CD4-positive, alpha-beta T cell treated with Interferon alpha-2 for 1 hour (primary cell): ENCODE measurements at regions not wholly inside any gene's neighbourhood (a gene's known extent, or its start where the extent isn't known, plus 50 kb on each side); places are given as distances from the start of the nearest gene placed in this dataset.
"Not testable (repeated sequence)": the region's sequence is repeated elsewhere in the genome, so short reads cannot be mapped to it uniquely, and the experiment has no call there.

Experiments
- DNase-seq, 2 donors: peaks; one replicate each; pipeline ENCODE4 v3.0.0-alpha.2; 2020 to 2022

DNA sequence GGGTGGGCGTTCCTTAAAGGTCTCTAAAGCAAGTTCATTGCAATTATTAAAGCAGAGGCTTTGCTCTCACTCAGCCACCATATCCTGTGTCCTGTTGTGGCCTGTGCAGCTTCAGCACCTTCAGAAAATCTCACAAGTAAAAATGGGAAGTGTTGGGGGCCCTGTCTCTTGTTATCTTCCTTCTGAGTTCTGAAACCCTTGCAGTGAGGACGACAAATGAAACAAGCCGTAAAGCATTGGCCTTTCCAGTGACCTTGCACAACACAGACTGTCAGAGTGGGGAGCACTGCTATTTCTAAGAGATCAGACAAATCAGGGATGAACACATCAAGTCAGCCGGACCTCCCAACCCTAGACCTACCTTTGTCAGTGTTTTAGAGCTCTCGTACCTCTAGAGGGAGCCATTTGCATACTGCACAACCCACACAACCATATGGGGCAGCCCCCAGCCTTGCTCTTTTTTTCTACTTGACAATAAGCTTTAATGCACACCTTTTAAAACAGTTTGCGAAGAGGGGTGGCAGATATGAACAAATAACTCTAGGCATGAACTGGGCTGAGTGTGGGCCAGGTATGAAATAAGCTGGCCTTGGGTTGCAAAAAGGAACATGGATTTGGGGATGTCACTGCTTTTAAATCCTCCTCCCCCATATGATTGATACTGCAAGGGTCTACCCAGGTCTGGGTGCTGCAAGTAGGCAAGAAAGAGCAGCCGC, 89.8 kb downstream of the KATNIP start:
- DNase-seq: peak in 1 of 2 donors; percentile 15

GRCh38 chr16:27640277-27640600, 90.3 kb downstream of the KATNIP start:
- no peak for DNase-seq

DNA sequence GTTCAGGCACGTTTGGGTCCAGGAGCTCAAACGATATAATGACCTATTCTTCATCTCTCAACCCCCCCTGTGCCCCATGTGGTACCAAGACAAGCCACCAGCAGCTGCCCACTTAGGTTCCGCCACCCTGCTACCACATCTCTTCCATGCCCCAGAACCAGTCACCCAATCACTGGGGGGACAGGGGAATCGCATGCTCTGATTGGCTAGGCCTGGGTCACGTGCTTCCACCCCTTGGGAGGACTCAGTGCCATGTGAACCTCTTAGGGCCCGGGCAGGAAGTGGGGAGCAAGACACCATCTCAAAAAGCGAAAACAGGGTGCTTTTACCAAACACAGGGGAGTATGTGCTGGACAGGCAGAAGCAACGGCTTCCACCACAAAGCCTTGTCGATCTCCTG, 91.3 kb downstream of the KATNIP start:
- DNase-seq: no peak

GRCh38 chr16:27641734-27642415, 91.9 kb downstream of the KATNIP start:
- not testable (repeated sequence) for DNase-seq

- DNase-seq: peak in 1 of 2 donors; percentile 4
Observed at GRCh38 chr16:27642756-27643155, 92.8 kb downstream of the KATNIP start.

DNA sequence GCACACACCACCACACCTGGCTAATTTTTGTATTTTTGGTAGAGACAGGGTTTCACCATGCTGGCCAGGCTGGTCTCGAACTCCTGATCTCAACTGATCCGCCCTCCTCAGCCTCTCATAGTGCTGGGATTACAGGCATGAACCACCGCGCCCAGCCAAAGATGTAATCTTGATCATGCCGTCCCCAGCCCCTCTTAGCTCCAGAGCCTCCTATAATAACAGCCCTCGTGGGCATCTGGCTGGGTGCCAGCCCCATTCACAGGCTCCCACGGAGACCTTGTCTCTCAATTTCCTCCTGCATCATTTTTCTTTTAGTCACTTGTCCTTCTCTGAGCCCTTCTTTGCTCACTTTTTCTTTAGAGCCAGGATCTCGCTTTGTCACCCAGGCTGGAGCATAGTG, 94.2 kb downstream of the KATNIP start:
- no peak for DNase-seq

GRCh38 chr16:27645396-27645795, 95.5 kb downstream of the KATNIP start:
- no peak for DNase-seq

DNA sequence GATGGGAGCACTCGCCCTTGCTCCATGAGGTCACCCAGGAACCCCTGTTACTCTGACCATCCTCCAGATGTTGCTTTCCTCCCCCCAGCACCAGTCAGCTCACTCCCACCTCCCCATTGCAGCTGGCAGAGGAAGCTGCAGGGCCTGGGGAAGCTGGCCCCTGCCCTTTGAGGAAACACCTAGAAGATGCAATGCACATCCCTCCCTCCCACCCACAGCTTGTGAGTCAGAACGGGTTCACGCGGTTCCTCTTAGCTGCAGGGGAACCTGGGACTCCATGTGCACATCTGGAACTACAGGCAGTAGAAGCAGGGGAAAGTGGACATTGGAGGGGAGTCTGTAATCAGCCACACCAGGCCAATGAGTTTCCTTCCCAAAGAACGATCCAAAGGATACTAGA, 96.9 kb downstream of the KATNIP start:
- DNase-seq: no peak

DNA sequence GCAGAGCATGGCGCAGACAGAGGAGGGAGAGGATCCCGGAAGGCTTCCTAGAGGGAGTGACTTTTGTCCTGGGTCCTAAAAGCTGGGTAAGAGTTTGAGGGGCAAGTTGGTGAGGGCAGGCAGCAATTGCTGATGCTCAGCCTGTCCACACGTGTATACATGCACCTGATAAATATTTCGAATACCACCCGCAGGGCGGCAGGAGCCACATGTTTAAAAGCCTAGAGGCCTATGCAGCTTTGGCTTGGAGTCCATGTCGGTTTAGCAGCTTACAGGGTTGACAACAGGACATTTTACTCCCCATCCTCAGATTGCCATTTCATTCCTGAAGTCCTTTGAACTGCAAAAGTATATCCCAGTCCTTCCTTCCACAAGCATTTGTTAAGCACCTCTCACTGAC, 99.1 kb downstream of the KATNIP start:
- DNase-seq: no peak

- no peak for DNase-seq
Observed at GRCh38 chr16:27650073-27650701, 100.2 kb downstream of the KATNIP start.

DNA sequence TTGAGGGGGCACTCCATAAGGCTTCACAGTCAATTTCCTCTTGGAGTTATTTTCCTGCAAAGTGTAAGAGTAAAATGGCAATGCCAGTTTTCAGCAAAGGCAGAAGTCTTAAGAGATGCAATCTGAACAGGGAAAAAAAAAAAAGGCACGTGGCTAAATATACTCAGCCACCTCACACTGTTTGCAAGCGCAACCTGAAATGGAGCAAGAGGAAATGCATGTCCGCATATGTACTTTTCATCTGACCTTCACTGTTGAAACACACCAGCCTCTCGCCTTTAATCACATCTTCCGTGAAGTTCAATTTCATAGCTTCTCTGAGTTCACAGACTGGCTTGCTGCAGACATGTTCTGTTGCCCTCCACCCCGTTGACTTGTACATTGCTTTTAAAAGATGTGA, 101.4 kb downstream of the KATNIP start:
- DNase-seq: no peak

DNA sequence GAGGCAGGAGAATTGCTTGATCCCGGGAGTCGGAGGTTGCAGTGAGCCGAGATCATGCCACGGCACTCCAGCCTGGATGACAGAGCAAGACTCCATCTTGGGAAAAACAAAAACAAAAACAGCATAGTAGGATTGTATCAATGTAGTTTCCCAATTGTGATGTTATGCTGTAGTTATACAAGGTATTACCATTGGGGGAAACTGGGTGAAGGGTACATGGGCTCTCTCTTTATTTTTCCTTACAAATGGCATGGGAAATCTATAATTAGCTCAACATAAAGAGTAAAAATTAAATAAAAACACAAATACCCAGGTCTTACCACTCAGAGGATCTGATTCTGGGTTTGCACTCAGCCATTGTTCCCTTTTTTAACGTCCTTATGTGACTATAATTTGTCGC, 107.9 kb downstream of the KATNIP start:
- DNase-seq: no peak

- no peak for DNase-seq
Observed at GRCh38 chr16:27660507-27660906, 110.6 kb downstream of the KATNIP start.

GRCh38 chr16:27663235-27663634, 113.3 kb downstream of the KATNIP start:
- DNase-seq: not testable (repeated sequence)

DNA sequence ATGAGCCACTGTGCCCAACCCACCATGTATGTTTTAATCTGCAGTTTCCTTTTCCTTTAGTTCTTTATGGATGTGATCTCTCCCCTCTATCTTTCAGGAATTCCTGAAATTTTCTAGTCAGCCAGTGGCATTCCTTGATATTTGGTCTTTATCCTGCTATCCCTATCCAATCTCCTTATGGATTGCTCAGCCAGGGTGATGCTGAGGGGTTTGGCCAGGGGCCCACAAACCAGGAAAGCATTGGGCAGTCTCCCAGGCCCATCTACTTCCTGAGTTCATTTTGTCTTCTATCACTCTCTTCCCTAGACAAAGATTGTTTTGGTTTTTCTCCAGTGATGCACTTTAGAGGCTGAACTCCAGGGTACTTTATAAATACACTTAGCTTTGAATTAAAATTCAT, 115.9 kb downstream of the KATNIP start:
- DNase-seq: no peak

DNA sequence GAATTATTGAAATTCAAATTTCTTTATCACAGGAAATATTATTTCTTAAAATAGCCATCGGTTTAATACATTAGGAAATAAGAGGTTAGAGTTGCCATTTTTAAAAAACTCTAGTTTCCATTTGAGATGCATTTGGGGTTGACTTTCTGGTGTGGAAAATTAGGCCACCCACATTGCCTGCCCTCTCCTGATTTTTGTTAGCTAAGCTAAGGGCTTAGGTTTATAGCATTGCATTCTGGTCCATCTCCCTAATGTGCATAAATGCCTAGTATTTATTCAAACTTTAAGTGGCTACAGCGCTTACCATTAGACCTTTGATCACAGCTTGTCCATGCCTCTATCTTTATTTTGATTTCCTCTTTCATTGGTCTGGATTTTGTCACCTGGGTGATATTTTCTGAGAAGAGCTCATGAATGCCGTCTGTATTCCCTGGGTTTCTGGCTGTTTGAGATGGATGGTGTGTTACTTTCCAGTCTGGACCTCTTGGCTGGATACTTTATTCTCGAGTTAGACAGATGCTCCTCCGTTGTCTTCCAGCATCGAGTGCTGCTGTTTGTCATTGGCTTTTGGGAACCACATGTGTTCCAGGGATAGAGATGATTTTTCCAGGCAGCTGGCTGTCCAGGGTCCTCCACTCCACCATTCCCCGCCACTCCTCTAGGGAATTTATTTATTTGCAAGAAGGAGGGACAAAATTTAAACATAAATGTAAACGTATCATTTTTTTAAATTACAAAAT, 120.3 kb downstream of the KATNIP start:
- DNase-seq: no peak

DNA sequence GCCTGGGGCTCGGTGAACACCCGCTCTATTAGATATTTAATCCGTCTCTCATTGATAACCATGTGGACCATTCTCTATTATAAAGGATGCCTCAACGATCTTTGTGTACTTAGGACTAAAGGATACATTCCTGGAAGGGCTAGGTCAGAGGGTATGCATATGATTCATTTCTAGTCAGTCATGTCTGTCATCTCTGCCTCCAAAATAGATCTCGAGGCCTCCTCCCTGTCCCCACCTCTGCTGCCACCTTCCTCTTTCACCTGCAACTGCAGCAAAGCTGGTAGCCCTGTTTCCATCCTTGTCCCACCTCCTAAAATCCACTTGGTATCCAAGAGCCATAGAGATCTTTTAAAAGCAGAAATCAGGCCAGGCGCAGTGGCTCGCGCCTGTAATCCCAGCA, 121.5 kb downstream of the KATNIP start:
- no peak for DNase-seq

GRCh38 chr16:27676839-27677238, 126.9 kb downstream of the KATNIP start:
- no peak for DNase-seq

DNA sequence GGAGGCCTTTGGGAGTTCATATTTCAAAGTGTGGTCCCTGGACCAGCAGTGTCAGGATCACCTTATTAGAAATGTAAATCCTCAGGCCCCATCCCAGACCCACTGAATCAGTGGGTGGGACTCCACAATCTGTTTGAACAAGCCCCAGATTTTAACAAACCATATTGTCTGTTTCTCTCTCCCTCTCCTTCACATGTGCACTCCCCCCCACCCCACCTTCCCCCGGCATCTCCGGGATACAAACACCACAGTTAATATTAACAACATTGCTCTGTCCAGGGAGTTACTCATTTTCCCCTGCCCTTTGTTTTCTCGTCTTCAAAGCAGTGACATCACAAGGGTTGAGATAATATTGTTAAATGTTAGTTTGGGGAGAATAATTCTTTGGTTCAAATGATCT, 127.3 kb downstream of the KATNIP start:
- DNase-seq: no peak

- no peak for DNase-seq
Observed at GRCh38 chr16:27678955-27679354, 129.0 kb downstream of the KATNIP start.

- DNase-seq: no peak
Observed at GRCh38 chr16:27679899-27680298, 130.0 kb downstream of the KATNIP start.

DNA sequence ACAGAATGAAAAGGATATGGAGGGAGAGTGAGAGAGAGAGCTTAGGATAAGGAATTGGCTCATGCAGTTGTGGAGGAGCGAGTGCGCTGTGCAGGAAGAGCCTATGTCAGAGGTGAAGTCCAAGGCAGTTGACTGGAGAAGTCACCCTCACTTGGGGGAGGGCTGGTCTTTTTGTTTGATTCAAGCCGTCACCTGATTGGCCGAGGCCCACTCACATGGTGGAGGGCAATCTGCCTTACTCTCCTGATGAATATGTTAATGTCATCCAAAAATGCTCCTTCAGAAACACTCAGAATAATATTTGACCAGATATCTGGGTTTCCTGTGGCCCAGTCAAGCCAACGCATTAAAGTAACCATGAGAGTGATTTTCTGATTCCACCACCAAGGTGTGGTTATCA, 131.7 kb downstream of the KATNIP start:
- no peak for DNase-seq

DNA sequence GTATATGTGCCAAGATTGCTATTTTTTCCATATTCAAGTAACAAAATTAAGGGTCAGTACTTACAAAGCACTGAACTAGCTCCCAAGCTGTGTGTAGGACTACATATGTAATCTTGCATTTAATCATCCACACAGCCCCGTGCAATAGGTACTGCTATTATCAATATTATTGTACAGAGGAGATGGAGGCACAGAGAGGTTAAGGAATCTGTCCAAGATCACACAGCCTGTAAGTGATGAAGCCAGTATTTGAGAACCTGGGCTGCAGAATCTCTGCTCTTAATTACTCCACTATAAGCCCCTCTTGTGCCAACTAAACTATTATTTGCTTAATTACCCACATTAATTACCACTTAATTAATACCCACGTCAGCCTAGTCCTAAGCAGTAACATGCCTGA, 134.1 kb downstream of the KATNIP start:
- DNase-seq: no peak

- DNase-seq: no peak
Observed at GRCh38 chr16:27685807-27686206, 135.9 kb downstream of the KATNIP start.
